ENCODE measurements at regions not wholly inside any gene's neighbourhood (a gene's known extent, or its start where the extent isn't known, plus 50 kb on each side); places are given as distances from the start of the nearest gene placed in this dataset.

GRCh38 chr9:108108852-108109448 lies 619.4 kb upstream of the KLF4 start (continued):
- TF ChIP-seq SMAD3 (CRISPR knock-in tag; IDR thresholded peaks at IDR 0.05): no peak
- TF ChIP-seq ZNF24 (IDR thresholded peaks at IDR 0.05): peak; percentile 85
- no peak for TF ChIP-seq SNAPC2 (CRISPR knock-in tag; IDR thresholded peaks at IDR 0.05)
- no peak for TF ChIP-seq RNF219 (CRISPR knock-in tag; IDR thresholded peaks at IDR 0.05)
- TF ChIP-seq ZNF367 (CRISPR knock-in tag; IDR thresholded peaks at IDR 0.05; ENCODE audit: borderline replicate concordance): no peak
- no peak for TF ChIP-seq CBX1 (IDR thresholded peaks at IDR 0.05; ENCODE audit: low read depth)
- TF ChIP-seq PHF21A (CRISPR knock-in tag; IDR thresholded peaks at IDR 0.05): no peak
- TF ChIP-seq ZSCAN22 (CRISPR knock-in tag; IDR thresholded peaks at IDR 0.05): no peak
- TF ChIP-seq TCF12 (IDR thresholded peaks at IDR 0.05): no peak
- TF ChIP-seq TCF12 (CRISPR knock-in tag; IDR thresholded peaks at IDR 0.05): no peak
- no peak for TF ChIP-seq JARID2 (CRISPR knock-in tag; IDR thresholded peaks at IDR 0.05; ENCODE audit: insufficient replicate concordance)
- TF ChIP-seq ZNF761 (CRISPR knock-in tag; conservative IDR thresholded peaks at IDR 0.05): no peak
- TF ChIP-seq FOXA1 (IDR thresholded peaks at IDR 0.05): 0 out of 2 replicates have a peak, but pooled peaks have one; percentile 56
- peak; percentile 57 for TF ChIP-seq FOXA1 (CRISPR knock-in tag; IDR thresholded peaks at IDR 0.05)
- TF ChIP-seq RFX3 (CRISPR knock-in tag; IDR thresholded peaks at IDR 0.05): no peak
- no peak for TF ChIP-seq ZNF138 (CRISPR knock-in tag; IDR thresholded peaks at IDR 0.05; ENCODE audit: low read depth)
- peak; percentile 97 for TF ChIP-seq MAFF (IDR thresholded peaks at IDR 0.05; ENCODE audit: low read depth, low read length)
- TF ChIP-seq BRD4 (CRISPR knock-in tag; IDR thresholded peaks at IDR 0.05): no peak
- 0 out of 2 replicates have a peak, but pooled peaks have one; percentile 17 for TF ChIP-seq PAXIP1 (CRISPR knock-in tag; conservative IDR thresholded peaks at IDR 0.05)
- TF ChIP-seq SAP130 (CRISPR knock-in tag; IDR thresholded peaks at IDR 0.05; ENCODE audit: low read depth): no peak
- no peak for TF ChIP-seq ZNF510 (CRISPR knock-in tag; IDR thresholded peaks at IDR 0.05; ENCODE audit: low read depth)
- TF ChIP-seq ZNF710 (CRISPR knock-in tag; IDR thresholded peaks at IDR 0.05; ENCODE audit: borderline replicate concordance): 0 out of 2 replicates have a peak, but pooled peaks have one; percentile 27
- no peak for TF ChIP-seq FOXO4 (CRISPR knock-in tag; conservative IDR thresholded peaks at IDR 0.05)
- no peak for TF ChIP-seq ZNF12 (CRISPR knock-in tag; IDR thresholded peaks at IDR 0.05)

Measured in HepG2 (cell line).